ENCODE measurements at regions not wholly inside any gene's neighbourhood (a gene's known extent, or its start where the extent isn't known, plus 50 kb on each side); places are given as distances from the start of the nearest gene placed in this dataset.
"Not testable (repeated sequence)": the region's sequence is repeated elsewhere in the genome, so short reads cannot be mapped to it uniquely, and the experiment has no call there.

DNA sequence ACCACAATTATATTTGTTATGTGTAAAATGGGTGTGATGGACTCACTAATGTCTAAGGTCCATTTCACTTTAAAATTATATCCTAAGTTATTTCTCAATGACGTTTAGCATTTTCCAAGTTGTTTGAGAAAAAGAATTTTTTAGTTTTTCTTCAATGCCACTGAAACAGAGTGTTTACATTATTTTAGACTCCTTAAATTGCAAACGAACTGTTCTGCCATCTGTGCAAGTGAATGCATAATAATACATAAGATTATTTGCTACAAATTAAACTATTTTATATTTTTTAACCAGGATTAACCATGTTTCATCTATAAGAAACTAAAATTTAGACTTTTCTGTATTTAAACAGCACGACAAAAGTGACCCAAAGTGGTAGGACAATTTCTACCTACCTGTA, 425.4 kb downstream of the NDFIP2 start:
- no peak for DNase-seq

DNA sequence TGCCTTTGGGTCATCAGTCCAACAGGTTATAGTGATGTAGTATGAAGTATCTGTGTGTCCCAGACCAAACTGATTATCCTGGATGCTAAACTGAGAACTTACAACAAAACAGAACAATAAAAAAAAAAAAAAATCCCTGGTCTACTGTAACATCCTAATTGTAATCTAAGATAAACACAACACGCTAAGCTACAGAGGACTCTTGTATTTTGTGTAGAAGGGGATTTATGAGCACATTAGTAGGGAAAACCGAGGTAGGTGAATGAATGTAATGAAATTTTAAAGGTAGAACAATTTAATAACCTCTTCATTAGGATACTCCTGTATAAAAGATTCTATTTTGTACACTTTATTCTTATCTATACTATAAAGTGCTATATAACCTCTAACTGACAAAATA, 424.1 kb downstream of the NDFIP2 start:
- no peak for DNase-seq

DNA sequence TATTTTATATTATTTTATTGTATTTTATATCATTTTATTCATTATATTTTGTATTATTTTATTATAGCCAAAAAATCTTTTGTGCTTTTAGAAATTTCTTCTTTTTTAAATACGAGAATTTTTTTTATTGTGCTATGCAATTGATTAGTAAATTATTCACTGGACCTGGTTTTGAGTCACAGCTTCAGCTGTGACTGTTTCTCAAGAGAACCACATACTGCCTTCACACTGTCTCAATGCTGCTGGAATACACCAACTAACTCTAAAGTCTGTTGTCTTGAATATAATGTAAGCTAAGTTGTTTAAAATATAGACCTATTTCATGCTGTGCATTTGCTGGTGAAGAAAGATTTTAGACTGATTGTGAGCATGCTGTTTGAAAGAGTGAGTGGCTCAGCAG, 423.6 kb downstream of the NDFIP2 start:
- DNase-seq: no peak

DNA sequence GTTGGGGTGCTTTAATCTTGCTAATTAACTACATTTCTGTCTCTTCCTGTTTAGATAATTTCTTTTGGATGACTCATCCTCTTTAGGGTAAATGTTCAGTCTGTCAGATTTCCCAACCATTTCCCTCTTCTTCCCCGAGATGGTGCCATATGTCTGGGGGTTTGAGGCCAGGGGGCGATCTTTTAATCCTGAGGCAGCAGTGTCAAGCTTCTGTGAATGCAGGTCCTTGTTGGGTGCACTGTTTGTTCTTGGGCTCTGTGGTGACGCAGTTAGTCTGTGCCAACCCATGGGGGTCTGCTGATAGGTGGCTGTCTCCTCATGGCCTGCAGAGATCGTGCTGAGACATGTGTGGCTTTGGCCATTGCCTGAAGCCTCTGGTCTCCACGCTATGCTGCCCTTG, 420.4 kb downstream of the NDFIP2 start:
- no peak for DNase-seq

DNA sequence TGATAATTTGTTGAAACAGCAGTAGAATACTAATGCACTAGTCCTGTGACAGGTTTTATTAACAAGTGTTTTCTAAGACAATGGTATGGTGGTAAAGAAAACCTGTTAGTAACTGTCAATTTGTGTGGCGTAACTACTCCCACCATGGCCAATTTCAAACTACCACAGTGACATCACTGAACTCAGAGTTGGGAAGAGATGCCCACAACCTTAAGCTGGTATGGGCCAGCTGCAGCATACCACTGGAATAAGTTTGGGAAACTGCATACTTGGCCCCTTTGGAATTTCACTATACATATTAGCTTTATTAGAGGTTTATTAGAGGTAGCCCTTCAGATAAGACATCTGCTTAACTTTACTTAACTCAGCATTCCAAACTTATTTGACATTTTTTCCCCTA, 419.4 kb downstream of the NDFIP2 start:
- DNase-seq: no peak

DNA sequence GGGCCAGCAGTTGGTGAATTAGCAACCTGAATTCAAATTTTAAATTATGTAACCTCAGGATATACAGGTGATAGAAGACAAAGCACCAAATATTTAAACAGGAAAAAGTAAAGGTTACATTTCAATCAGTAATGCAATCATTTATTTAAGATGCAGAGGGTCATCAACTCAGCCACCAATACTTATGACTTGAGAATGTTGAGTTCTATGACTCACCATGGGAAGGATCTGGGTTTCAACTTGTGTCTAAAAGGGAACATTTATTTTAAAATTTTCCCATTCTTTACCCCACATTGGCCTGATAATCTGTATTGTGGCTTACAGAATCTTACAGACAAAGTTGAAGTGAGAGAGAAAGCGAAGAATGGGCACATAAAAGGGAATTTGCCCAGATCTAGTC, 418.0 kb downstream of the NDFIP2 start:
- DNase-seq: no peak

DNA sequence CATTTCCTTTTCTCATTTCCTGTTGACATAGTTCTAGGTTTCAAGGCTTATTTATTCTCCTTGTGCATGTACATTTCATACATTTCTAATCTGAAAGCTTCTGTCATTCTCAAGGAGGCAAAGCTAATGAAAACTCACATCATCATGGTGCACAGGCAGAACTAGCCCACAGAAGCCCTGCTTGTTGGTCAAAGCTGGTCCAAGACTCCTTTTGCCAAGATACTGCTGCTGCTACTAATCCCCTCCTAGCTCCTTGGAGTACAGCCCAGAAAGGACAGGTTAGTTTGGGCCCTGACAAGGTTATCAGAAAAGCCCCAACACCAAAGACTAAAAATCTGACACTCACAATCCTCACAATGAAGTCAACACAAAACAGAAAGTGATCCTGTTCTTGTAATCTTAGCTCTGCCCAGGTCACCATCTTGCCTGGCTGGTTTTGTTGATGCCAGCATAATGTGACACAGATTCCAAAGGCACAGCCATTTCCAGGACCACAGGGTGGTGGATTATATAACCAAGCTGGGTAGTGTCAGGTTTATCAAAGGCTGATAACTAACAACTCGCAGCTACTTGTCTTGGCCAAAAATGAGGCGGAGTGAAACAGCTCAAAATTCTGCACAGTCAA, 417.4 kb downstream of the NDFIP2 start:
- DNase-seq: no peak

DNA sequence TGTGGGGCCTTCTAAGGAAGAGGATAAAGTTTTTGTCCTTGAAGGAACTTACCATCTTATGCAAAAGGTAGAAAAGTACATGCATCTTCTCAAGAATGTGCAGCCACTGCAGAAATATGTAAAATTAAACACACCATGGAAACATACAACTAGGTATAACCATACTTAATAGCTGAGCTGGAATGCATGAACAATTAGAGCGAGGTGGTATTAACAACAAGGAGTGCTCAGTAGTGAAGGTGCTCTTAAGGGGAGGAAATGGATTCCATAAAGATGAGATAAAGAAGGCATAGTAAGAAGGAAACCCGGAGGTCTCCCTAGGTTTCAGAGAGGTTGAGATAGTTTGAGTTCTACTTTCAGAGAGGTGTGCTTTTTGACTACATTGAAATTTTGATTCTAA, 415.9 kb downstream of the NDFIP2 start:
- no peak for DNase-seq

DNA sequence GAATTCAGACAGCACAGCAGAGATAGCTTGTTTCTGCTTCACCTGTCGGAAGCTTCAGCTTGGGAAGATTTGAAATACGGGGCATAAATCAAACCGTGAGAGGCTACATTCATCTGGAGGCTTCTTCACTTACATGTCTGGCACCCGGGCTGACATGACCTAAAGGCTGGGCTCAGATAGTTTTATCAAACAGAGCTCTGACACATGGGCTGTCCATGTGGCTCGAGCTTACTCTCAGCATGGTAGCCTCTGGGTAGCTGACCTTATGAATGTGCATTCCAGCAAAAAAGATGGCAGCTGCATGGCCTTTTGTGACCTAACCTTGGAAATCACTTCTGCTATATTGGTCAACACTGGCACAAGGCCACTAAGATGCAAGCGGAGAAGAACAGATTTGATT, 414.5 kb downstream of the NDFIP2 start:
- no peak for DNase-seq

DNA sequence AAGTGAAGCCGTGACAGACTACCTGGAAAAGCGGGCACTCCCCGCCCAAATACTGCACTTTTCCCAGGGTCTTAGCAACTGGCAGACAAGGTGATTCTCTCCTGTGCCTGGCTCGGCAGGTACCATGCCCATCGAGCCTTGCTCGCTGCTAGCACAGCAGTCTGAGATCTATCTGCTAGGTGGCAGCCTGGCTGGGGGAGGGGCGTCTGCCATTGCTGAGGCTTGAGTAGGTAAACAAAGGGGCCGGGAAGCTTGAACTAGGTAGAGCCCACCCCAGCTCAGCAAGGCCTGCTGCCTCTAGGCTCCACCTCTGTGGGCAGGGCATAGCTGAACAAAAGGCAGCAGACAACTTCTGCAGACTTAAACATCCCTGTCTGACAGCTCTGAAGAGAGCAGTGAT, 406.3 kb downstream of the NDFIP2 start:
- DNase-seq: not testable (repeated sequence)

DNA sequence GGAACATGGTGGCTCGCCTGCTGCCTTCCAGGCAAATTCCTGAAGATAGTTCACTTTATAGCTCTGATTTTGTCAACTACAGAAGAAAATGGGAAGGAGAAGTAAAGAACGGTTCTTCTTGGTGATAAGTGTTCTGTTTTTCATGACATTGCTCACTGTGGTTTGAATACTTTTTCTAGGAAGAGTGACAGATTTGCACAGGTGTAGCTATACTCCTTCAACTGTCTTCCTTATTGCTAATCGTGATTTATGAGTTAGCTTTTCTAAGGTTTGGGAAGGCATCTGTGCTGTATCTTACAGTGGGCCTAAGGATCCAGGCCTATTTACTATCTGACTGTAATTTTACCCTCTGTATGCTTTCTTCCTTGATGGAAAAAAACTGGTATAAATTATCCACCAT, 405.6 kb downstream of the NDFIP2 start:
- DNase-seq: no peak

DNA sequence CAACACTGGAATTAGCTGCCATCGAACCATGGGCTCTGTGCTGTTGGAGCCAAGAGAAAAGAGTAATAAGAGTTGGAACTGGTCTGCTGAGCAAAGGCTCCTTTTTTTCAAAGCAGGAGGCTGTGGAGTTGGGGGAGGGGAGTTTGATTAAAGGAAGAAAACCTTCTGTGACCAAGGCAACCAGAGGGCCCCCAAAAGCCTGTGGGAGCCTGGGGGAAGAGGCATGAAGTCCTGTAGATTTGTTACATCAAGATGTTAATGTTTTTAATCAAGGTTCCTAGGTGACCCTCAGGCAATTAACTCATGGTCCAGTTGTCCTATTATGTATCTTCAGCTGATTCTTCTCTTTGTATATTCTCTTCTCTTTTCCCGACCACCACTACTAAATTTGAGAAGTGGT, 403.9 kb downstream of the NDFIP2 start:
- DNase-seq: no peak

DNA sequence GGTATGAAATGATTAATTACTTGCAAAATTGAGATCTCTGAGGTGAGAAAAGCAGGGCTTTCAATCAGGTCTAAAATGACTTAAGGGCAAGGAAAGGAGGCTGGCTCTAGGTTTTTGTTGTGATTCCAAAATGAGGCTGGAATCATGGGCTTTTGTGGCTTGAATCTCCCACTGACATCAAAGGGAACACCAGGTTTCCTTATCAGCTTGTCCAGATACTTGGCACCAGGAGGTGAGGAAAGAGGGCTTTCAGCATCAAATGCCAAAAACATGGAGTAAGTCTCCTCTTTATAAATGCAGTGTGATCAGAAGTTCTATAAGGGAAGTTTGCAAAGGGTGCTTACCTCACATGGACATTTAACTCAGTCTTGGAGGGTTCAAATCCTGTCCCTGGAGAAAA, 402.3 kb downstream of the NDFIP2 start:
- no peak for DNase-seq

DNA sequence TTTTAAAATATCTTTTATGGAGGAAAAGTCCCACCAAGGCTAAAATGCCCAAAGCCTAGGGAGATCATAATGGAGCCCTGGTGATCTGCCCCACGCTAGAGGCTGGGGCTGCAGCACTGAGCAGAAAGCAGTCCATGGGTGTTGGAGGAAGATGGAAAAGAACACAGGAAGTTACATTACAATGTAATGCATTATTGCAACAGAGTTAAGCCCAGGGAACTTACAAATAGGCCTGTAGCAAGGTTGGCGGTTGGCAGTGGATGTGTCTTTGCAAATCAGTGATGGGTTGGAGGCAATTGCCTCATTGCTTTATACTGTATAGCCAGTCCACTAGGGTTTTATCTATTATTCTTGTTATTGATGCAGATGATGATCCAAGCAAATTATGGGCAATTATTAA, 399.9 kb downstream of the NDFIP2 start:
- no peak for DNase-seq

DNA sequence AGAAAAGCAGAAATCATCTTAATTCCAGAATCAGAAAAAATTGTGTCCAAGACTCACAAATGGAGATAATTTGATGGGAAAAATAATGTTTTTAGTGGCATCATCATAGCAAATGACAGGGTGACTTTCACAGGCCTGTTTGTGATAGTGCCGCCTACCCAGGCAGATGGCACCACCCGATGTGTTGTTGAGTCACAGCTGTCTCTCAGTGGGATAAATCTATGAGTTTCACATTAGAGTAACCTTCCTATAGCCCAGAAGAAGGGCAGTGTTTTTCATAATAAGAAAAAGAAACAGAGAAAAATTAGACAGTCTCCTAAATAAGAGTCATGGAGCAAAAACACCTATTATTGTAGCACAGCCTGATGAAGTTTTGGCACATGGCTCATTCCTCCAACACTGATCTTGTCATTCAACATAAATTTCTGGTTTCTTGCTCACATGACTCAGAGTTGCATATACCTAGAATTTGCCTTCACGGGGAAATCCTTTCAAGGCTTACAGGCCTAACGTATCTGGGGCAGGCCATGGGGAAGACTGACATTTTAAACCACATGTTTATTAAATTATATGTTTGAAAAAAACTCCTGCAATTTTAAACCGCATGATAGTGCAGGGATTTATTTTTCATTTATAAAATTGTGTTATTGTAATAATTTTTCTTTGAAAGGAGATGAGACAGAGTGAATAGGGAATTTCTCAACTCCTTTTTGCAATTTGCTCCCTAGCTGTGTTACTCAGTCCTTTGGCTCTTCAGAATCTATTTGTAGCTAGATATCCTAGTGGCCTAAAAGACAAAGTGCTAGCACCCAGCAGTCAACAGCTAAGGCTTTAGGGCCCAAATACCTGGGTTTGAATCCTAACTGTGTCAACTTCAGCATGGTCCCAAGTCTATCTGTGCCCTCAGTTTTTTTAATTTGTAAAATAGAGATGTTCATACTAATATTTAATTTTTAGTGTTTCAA, 393.7 kb downstream of the NDFIP2 start:
- DNase-seq: no peak

DNA sequence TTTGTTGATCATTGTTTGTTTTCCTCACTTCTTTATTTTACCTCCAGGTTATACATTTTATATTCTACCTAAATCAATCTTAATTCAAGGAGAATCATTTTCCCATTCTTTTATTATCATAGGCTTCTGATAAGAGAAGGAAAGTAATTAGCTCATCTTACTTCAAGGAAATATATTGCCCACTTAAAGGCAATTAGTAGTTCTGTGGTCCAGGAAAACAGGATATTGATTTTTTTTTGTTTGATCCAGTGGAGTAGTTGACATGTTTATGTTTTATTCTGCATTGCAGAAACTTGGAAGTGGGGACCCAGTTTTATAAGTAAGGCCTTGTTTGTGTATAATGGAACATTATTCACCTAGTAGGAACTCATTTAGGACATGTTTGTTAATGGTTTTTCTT, 390.6 kb downstream of the NDFIP2 start:
- no peak for DNase-seq

DNA sequence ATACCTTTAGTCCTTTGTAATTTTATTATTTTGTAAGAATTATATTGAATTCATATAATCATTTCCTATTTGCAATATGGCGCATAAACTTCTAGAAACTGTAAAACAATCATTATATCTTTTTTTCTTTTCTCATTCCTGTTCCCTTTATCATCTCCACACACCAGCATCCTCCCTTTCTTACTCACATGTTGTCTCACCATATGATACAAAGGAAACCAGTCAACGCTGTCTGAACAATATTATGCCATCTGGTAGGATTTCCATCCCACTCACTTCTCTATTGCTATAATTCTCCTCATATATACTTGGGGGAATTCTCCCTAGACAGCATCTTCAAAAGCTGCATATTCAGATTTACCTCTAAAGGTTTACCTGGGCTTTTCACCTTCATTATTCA, 389.8 kb downstream of the NDFIP2 start:
- DNase-seq: no peak

DNA sequence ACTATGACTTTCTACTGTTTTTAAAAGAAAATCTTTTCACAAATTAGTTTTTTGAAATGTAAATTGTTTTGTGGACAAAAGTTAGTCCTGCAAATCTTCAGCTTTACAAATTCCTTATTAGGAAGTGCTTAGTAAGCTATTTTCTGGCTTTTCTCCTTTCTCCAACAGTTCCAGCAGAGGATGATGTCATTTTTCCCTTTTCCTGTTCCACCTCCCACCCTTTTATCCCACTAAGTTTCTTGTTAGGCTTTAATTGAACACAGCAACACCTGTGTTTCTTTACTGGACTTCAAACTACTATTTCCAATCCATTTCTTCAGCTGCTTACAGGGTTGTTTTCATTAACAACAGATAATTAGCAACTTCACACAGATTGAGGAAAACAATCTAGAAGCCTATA, 389.2 kb downstream of the NDFIP2 start:
- no peak for DNase-seq

DNA sequence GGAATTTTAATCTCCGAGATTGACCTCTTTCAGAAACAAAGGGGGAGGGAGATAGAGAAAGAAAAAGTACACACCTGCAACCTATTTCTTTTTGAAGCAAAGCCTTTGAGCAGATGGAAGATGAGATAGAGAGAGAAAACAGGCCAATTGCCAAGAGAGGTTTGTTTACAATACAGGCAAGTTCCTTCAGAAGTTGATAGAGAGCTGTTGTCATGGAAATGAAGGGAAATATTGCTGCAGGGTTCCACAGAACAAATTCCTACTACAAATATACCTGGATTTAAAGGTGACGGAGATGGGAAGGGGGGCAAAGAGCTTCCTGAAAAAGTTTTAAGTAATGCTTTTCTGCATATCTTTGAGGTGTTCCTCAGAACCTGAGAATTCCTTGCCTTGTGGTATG, 388.4 kb downstream of the NDFIP2 start:
- no peak for DNase-seq

DNA sequence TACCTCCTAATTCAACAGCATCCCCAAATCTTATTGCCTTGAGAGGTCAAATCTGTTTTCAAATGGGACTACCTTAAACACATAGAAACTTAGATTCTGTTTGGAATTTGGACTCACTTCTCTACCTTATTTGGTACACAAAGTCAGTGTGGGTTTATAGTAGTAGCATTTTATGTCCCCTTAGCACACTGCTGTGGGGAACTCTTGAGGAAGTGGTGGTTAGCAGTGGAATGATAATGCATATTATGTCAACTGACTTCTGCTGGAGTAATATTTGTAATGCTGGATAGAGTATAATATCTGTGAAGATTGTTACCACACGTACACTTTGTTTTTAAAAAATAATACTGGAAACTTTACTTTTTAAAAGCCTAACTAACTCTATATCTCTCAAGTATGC, 386.3 kb downstream of the NDFIP2 start:
- DNase-seq: no peak

DNA sequence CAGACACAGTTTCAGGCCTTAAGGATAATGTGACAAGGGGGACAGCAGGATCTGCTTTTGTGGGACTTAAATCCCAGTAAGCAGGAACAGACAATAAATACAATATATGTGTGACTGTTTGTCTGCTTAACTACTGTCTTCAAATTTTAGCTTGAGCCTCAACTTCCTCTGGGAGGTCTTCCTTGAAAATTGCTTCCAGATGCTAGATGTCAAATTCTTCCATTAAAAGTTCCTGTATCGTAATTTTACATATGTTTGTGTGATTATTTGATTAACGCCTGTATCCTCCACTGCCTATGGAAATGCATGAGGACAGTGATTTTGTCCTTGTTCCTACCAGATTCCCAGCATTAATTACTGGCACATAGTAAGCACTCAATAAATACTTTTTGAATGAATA, 385.5 kb downstream of the NDFIP2 start:
- no peak for DNase-seq

DNA sequence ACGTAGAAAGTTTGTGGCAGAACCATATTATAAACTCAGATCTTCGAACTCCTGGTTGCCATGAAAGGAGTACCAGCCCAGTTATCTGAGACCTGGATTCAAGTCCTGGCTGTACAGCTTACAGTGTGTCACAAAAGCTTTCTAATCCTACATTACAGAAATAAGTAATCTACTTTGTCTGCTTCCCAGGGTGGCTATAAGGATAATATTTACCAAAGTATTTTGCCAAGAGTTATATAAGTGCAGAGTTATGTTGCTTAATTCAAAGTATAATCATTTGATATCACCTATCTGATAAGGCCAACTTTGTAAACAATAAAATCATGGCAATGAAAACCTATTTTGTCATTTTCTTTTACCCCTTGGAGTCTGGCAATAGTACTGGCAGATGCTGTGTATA, 381.6 kb downstream of the NDFIP2 start:
- no peak for DNase-seq

DNA sequence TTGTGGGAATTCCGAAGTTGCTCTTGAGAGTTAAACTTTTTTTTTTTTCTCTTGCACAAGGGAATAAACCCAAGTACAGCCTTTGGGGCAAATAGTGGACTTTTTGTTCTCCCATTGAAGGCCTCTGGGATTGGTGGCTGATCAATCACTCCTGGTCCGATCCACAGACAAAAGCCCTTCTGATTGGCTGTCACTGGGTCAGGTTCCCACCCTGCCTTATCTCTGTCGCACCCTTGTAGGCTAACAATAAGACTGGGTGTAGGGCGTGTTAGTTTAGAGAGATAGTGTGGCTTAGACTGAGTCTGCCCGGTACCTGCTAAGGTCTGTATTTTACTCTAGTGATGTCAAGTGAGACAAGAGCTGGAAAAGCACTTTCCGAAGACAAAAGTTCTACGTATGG, 380.8 kb downstream of the NDFIP2 start:
- DNase-seq: no peak

DNA sequence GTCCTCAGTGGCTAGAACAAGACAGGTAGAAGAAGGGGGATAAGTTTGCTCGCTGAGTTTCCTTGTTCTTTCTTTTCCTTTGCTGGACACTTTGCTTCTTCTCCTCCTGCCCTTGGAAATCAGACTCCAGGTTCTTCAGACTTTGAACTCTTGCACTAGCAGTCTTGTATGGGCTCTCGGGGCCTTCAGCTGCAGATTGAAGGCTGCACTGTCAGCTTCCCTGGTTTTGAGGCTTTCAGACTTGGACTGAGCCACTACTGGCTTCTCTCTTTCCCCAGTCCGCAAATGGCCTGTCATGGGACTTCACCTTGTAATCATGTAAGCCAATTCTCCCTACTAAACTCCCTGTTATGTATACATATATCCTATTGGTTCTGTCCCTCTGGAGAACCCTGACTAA, 379.8 kb downstream of the NDFIP2 start:
- DNase-seq: no peak

DNA sequence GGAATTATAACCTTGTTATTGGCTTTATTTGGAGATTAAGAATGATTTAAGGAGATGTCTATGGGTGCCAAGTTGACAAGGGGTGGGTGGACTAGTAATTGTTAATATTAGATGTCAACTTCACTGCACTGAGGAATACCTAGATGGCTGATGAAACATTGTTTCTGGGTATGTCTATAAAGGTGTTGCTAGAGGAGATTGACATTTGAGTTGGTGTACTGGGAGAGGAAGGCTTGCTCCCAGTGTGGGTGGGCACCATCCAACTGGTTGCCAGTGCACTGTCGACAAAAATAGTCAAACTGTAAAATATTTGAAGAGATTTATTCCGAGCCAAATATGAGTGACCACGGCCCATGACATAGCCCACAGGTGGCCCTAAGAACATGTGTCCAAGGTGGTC, 378.8 kb downstream of the NDFIP2 start:
- no peak for DNase-seq
